Ishikawa (cell line): ENCODE measurements at regions not wholly inside any gene's neighbourhood (a gene's known extent, or its start where the extent isn't known, plus 50 kb on each side); places are given as distances from the start of the nearest gene placed in this dataset.

Experiments used
- CEBPB ChIP-seq: IDR thresholded peaks from 2 replicates; pipeline ENCODE4 v1.6.1; 2012
- CREB1 ChIP-seq: IDR thresholded peaks from 2 replicates; pipeline ENCODE4 v1.6.1; 2012; ENCODE audit warnings: low read depth
- EGR1 ChIP-seq: IDR thresholded peaks from 2 replicates; pipeline ENCODE4 v1.6.1; 2012
- EP300 ChIP-seq: IDR thresholded peaks from 2 replicates; pipeline ENCODE4 v1.6.1; 2012; ENCODE audit warnings: borderline replicate concordance
- FOXM1 ChIP-seq: IDR thresholded peaks from 2 replicates; pipeline ENCODE4 v1.6.1; 2012; ENCODE audit warnings: low read depth, borderline replicate concordance
- MAX ChIP-seq: IDR thresholded peaks from 2 replicates; pipeline ENCODE4 v1.6.1; 2012
- NFIC ChIP-seq: IDR thresholded peaks from 2 replicates; pipeline ENCODE4 v1.6.1; 2012
- RAD21 ChIP-seq: IDR thresholded peaks from 2 replicates; pipeline ENCODE4 v1.6.1; 2012; ENCODE audit warnings: low read depth
- REST ChIP-seq: IDR thresholded peaks from 2 replicates; pipeline ENCODE4 v1.6.1; 2012; ENCODE audit warnings: low read depth, mild to moderate bottlenecking
- TAF1 ChIP-seq: IDR thresholded peaks from 2 replicates; pipeline ENCODE4 v1.6.1; 2012; ENCODE audit warnings: low read depth, mild to moderate bottlenecking
- TCF12 ChIP-seq: IDR thresholded peaks from 2 replicates; pipeline ENCODE4 v1.6.1; 2012; ENCODE audit warnings: low read depth
- TEAD4 ChIP-seq: IDR thresholded peaks from 2 replicates; pipeline ENCODE4 v1.6.1; 2012
- USF1 ChIP-seq: IDR thresholded peaks from 2 replicates; pipeline ENCODE4 v1.6.1; 2012
- YY1 ChIP-seq: IDR thresholded peaks from 2 replicates; pipeline ENCODE4 v1.6.1; 2012; ENCODE audit warnings: low read depth
- ZBTB7A ChIP-seq: IDR thresholded peaks from 2 replicates; pipeline ENCODE4 v1.6.1; 2012; ENCODE audit warnings: low read depth

- TF ChIP-seq TAF1 (no peak), EGR1 (no peak), MAX (no peak), CREB1 (no peak), TEAD4 (no peak), YY1 (no peak), FOXM1 (no peak), NFIC (no peak), TCF12 (no peak), RAD21 (no peak), USF1 (no peak), EP300 (no peak), REST (no peak), ZBTB7A (no peak), CEBPB (no peak)
Observed at GRCh38 chr2:146203064-146203624, 1641.7 kb upstream of the ACVR2A start.

- TF ChIP-seq CEBPB: no peak
- no peak for TF ChIP-seq REST
- TF ChIP-seq TEAD4: no peak
- TF ChIP-seq USF1: no peak
- no peak for TF ChIP-seq EGR1
- TF ChIP-seq EP300: no peak
- TF ChIP-seq MAX: no peak
- no peak for TF ChIP-seq FOXM1
Observed at GRCh38 chr2:146193619-146194018, 1651.2 kb upstream of the ACVR2A start.

GRCh38 chr2:146189541-146189940 lies 1655.3 kb upstream of the ACVR2A start:
- no peak for TF ChIP-seq RAD21
- no peak for TF ChIP-seq TAF1
- no peak for TF ChIP-seq USF1
- no peak for TF ChIP-seq REST
- no peak for TF ChIP-seq YY1
- TF ChIP-seq CEBPB: no peak
- no peak for TF ChIP-seq EP300
- TF ChIP-seq EGR1: no peak
- TF ChIP-seq TEAD4: no peak
- TF ChIP-seq FOXM1: no peak
- no peak for TF ChIP-seq NFIC
- no peak for TF ChIP-seq CREB1
- no peak for TF ChIP-seq ZBTB7A
- no peak for TF ChIP-seq MAX

GRCh38 chr2:146173934-146174333 lies 1654.0 kb upstream of the ZEB2 start:
- TF ChIP-seq USF1 (no peak), FOXM1 (no peak), EGR1 (no peak), ZBTB7A (no peak), EP300 (no peak), TAF1 (no peak), RAD21 (no peak), TCF12 (no peak), YY1 (no peak), MAX (no peak), NFIC (no peak), REST (no peak), CEBPB (no peak), TEAD4 (no peak), CREB1 (no peak)
